G401 (cell line): ENCODE measurements at regions not wholly inside any gene's neighbourhood (a gene's known extent, or its start where the extent isn't known, plus 50 kb on each side); places are given as distances from the start of the nearest gene placed in this dataset.

ENCODE experiments used
- DNase-seq: peaks from one replicate; pipeline ENCODE4 v3.0.0-alpha.2; 2015; ENCODE audit warnings: low spot score
- in situ Hi-C: cut with HindIII; loops from 2 replicates; pipeline ENCODE4 v1.10.0; 2016; ENCODE audit warnings: low sequenced_read_pairs, mixed read lengths

GRCh38 chr13:56888455-56888854, 252.3 kb upstream of the PRR20A start:
- no peak for DNase-seq
- in situ Hi-C loops, result no loop called here

- in situ Hi-C loops, result no loop called here
- no peak for DNase-seq
Measured at GRCh38 chr13:56893843-56894242, 246.9 kb upstream of the PRR20A start.

GRCh38 chr13:56900549-56901279, 240.0 kb upstream of the PRR20A start:
- no peak for DNase-seq
- in situ Hi-C loops, result no loop called here

- DNase-seq, result no peak
- in situ Hi-C loops, result no loop called here
Measured at GRCh38 chr13:56902276-56902675, 238.4 kb upstream of the PRR20A start.

GRCh38 chr13:56903710-56904282, 236.9 kb upstream of the PRR20A start:
- DNase-seq, result no peak
- in situ Hi-C loops, result no loop called here

- in situ Hi-C loops, result no loop called here
- no peak for DNase-seq
Measured at GRCh38 chr13:56906909-56907308, 233.8 kb upstream of the PRR20A start.

- no peak for DNase-seq
- in situ Hi-C loops, result no loop called here
Measured at GRCh38 chr13:56907766-56908165, 233.0 kb upstream of the PRR20A start.

GRCh38 chr13:56909896-56910600, 230.7 kb upstream of the PRR20A start:
- in situ Hi-C loops, result no loop called here
- no peak for DNase-seq

GRCh38 chr13:56917966-56918365, 222.8 kb upstream of the PRR20A start:
- in situ Hi-C loops, result no loop called here
- no peak for DNase-seq

GRCh38 chr13:56923626-56924140, 217.0 kb upstream of the PRR20A start:
- DNase-seq, result no peak
- in situ Hi-C loops, result no loop called here

- no peak for DNase-seq
- in situ Hi-C loops, result no loop called here
Measured at GRCh38 chr13:56924401-56924800, 216.3 kb upstream of the PRR20A start.

GRCh38 chr13:56932104-56932503, 208.6 kb upstream of the PRR20A start:
- DNase-seq, result no peak
- in situ Hi-C loops, result no loop called here

- in situ Hi-C loops, result no loop called here
- no peak for DNase-seq
Measured at GRCh38 chr13:56953965-56954364, 186.8 kb upstream of the PRR20A start.

GRCh38 chr13:56975647-56976046, 165.1 kb upstream of the PRR20A start:
- DNase-seq, result no peak
- in situ Hi-C loops, result no loop called here

- DNase-seq, result no peak
- in situ Hi-C loops, result no loop called here
Measured at GRCh38 chr13:56980856-56981255, 159.9 kb upstream of the PRR20A start.

GRCh38 chr13:56986121-56986520, 154.6 kb upstream of the PRR20A start:
- DNase-seq, result no peak
- in situ Hi-C loops, result no loop called here

- in situ Hi-C loops, result no loop called here
- no peak for DNase-seq
Measured at GRCh38 chr13:56988543-56988942, 152.2 kb upstream of the PRR20A start.

- in situ Hi-C loops, result no loop called here
- no peak for DNase-seq
Measured at GRCh38 chr13:57003682-57004081, 137.0 kb upstream of the PRR20A start.

GRCh38 chr13:57017357-57017756, 123.4 kb upstream of the PRR20A start:
- no peak for DNase-seq
- in situ Hi-C loops, result no loop called here

- no peak for DNase-seq
- in situ Hi-C loops, result no loop called here
Measured at GRCh38 chr13:57018915-57019314, 121.8 kb upstream of the PRR20A start.
